AG04449 (cell line): ENCODE measurements at regions not wholly inside any gene's neighbourhood (a gene's known extent, or its start where the extent isn't known, plus 50 kb on each side); places are given as distances from the start of the nearest gene placed in this dataset.

ENCODE experiments used
- CTCF ChIA-PET: fragments of 350-600 bp; formaldehyde crosslinking; extraction: SDS; loops from one replicate; lab custom pipeline; 2021; ENCODE audit warnings: antibody characterized with exemption; lab: Yijun Ruan, JAX
- POLR2A ChIA-PET: fragments of 400-600, 350-600 bp; formaldehyde crosslinking; extraction: SDS; loops from one replicate; lab custom pipeline; 2020; ENCODE audit warnings: antibody characterized with exemption, inconsistent platforms; lab: Yijun Ruan, JAX
- DNase-seq: peaks from one replicate; pipeline ENCODE4 v3.0.0-alpha.2; 2010; ENCODE audit warnings: low read depth, low spot score
- H3K4me3 ChIP-seq: 2 replicates; pipeline ENCODE4 v1.5.1; 2011; ENCODE audit warnings: low read depth, mild to moderate bottlenecking, control low read depth, low read length
- TF ChIP-seq, protein P1 (sequence below): IDR thresholded peaks from one replicate; pipeline ENCODE4 v1.5.1; 2011; ENCODE audit warnings: mild to moderate bottlenecking, moderate library complexity, low read length, control low read depth, inconsistent platforms; ENCODE audit not compliant: insufficient read depth; ENCODE audit errors: missing control alignments

DNA sequence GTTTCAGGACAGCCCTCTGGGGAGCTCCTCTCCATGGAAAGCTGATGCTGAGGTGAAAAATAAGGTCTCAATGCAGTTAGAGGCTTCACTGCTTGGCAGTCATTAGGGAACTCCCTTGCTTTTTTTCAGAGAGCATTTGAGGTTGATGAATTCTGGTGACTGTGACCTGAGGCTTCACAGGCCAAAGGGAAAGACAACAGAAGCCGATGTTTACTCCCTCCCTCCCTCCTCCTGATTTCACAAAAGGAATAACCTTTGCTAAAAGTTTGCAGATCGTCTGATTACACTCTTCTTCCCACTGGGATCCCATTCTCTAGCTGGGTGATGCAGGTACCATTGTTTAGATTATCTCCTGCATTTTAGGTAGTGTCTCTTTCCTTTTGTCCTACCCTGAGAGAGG is 329.4 kb downstream of the KIF4B start:
- TF ChIP-seq, protein P1, sequence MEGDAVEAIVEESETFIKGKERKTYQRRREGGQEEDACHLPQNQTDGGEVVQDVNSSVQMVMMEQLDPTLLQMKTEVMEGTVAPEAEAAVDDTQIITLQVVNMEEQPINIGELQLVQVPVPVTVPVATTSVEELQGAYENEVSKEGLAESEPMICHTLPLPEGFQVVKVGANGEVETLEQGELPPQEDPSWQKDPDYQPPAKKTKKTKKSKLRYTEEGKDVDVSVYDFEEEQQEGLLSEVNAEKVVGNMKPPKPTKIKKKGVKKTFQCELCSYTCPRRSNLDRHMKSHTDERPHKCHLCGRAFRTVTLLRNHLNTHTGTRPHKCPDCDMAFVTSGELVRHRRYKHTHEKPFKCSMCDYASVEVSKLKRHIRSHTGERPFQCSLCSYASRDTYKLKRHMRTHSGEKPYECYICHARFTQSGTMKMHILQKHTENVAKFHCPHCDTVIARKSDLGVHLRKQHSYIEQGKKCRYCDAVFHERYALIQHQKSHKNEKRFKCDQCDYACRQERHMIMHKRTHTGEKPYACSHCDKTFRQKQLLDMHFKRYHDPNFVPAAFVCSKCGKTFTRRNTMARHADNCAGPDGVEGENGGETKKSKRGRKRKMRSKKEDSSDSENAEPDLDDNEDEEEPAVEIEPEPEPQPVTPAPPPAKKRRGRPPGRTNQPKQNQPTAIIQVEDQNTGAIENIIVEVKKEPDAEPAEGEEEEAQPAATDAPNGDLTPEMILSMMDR = no peak
- POLR2A ChIA-PET = no interaction called here
- CTCF ChIA-PET = no interaction called here
- no peak overlapping the region for H3K4me3 ChIP-seq
- no peak for DNase-seq

DNA sequence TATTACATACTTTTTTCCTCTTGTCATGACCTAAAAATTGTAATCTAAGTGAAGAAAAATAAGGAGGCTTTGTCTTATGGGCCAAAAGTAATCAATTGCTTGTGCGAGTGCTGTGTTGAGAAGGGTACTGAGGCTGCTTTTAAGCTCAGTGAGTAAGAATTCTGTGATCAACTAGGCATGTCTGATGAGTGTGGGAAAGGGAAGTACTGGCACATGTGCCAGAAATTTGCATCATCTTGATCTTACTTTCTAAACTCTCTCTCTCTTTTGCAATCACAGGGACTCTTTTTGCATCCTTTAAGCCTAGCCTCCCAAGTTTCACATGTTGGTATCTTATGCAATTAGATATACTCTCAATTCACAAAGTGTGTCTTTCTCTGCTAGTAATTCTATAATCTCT is 329.9 kb downstream of the KIF4B start:
- no peak overlapping the region for H3K4me3 ChIP-seq
- POLR2A ChIA-PET = no interaction called here
- TF ChIP-seq, protein P1 = no peak
- CTCF ChIA-PET = no interaction called here
- DNase-seq = no peak

DNA sequence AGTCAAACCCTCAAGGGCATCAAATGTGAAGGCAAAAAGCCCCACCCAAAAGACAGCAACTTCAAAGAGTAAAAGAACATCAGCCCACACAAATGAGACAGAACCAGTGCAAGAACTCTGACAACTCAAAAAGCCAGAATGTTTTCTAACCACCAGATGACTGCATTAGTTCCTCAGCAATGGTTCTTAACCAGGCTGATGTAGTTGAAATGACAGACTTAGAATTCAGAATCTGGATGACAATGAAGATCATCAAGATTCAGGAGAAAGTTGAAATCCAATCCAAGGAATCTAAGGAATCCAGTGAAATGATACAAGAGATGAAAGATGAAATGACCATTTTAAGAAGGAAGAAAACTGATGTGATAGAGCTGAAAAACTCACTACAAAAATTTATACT is 339.7 kb downstream of the KIF4B start:
- POLR2A ChIA-PET = no interaction called here
- DNase-seq = no peak
- TF ChIP-seq, protein P1 = no peak
- H3K4me3 ChIP-seq = no peak overlapping the region
- CTCF ChIA-PET = no interaction called here

GRCh38 chr5:155366096-155366495 is 352.5 kb downstream of the KIF4B start:
- ChIA-PET POLR2A (no interaction called here), CTCF (no interaction called here)
- DNase-seq = no peak
- TF ChIP-seq, protein P1 = no peak
- no peak overlapping the region for H3K4me3 ChIP-seq

DNA sequence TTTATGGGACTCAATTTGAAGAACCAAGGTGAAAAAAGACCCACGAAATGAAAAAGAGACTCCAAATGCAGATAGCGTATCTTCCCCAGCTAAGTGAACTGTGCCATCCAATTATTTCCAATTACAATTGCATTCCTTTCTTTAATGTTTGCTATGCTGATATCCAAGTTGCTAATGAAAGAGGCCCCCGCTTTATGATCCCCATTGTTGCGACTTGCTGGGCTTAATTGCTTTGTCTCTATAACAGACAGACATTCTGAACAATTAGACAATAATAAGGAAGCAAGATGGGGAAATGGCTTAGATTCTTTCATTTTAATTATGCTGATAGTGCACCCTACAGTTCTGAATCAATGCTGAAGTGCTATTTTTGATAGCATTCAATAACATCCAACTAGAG is 354.3 kb downstream of the KIF4B start:
- TF ChIP-seq, protein P1 = no peak
- ChIA-PET POLR2A (no interaction called here), CTCF (no interaction called here)
- H3K4me3 ChIP-seq = no peak overlapping the region
- DNase-seq = no peak

DNA sequence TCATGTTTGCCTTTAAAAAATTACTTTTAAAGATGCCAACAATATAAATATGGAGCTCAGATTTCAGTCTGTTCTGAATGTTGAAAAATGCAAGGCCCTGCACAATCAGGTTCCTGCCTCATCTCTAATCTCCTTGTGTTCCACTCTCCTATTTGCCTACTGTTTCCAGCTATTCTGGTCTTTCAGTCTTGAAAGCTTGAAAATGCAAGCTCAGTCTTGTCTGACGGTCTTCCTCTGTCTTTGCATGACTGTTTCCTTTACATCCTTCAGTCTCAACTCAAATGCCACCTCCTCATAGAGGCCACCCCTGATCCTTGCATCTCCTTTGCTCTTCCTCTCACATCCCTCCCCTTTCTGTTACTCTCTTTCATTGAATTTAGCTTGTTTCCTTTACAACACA is 354.9 kb downstream of the KIF4B start:
- H3K4me3 ChIP-seq = no peak overlapping the region
- DNase-seq = no peak
- TF ChIP-seq, protein P1 = no peak
- POLR2A ChIA-PET = no interaction called here
- CTCF ChIA-PET = no interaction called here

DNA sequence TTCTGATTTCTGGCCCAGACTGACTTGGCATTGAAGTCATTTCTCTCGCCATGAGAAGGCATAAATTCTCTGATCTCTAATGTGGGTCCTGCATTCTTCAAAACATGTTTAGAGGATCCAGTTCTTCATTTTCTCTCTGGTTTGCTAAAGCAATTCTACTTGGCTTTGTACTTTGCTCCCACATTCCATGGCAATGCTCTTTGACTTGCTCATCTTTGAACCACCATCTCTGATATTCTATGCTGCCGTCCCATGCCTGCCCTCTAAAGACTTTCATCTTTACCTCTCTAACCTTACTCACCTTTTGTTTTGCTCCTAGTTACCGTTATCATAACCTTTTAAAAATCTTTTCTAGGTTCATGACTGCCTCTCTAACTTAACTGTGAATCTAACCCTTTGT is 366.9 kb downstream of the KIF4B start:
- H3K4me3 ChIP-seq = no peak overlapping the region
- ChIA-PET CTCF (no interaction called here), POLR2A (no interaction called here)
- TF ChIP-seq, protein P1 = no peak
- no peak for DNase-seq
